Endothelial cell of umbilical vein (primary cell): ENCODE measurements at regions not wholly inside any gene's neighbourhood (a gene's known extent, or its start where the extent isn't known, plus 50 kb on each side); places are given as distances from the start of the nearest gene placed in this dataset.

Source experiments
- CTCF ChIP-seq, 2 donors: IDR thresholded peaks; 1 replicate in 1 of 2; 2 replicates in 1 of 2; pipeline ENCODE4 v1.5.1; 2011; ENCODE audit warnings: low read length in 2 of 2, mild to moderate bottlenecking in 2 of 2, moderate library complexity in 2 of 2, control low read depth in 1 of 2, inconsistent platforms in 1 of 2, low read depth in 1 of 2; ENCODE audit not compliant: insufficient read depth in 1 of 2; ENCODE audit errors: extremely low read depth in 1 of 2
- MAX ChIP-seq: IDR thresholded peaks from 2 replicates; pipeline ENCODE4 v1.6.1; 2011; ENCODE audit not compliant: insufficient read depth, insufficient read length

GRCh38 chr4:56084851-56085250, 136.1 kb downstream of the CEP135 start:
- TF ChIP-seq CTCF (IDR thresholded peaks at IDR 0.05; ENCODE audit: extremely low read depth in 1 of 2, insufficient read depth in 1 of 2, low read depth in 1 of 2, low read length in 2 of 2) (no peak), MAX (no peak)
